GM23338 (cell line): ENCODE measurements at regions not wholly inside any gene's neighbourhood (a gene's known extent, or its start where the extent isn't known, plus 50 kb on each side); places are given as distances from the start of the nearest gene placed in this dataset.

Source experiments
- ATAC-seq: fragments of 200-7000 bp; cut with Tn5 transposase; 3 replicates; pipeline ENCODE4 v1.9.1; 2020
- DNase-seq: peaks from one replicate; pipeline ENCODE4 v3.0.0-alpha.2; 2015; ENCODE audit warnings: low spot score
- H2AFZ ChIP-seq: fragments of 200-600 bp; sonication (generic); 2 replicates; pipeline ENCODE4 v1.8.0; 2016; ENCODE audit warnings: antibody characterized with exemption, mild to moderate bottlenecking, moderate library complexity
- H3F3A ChIP-seq: fragments of 200-600 bp; sonication (generic); replicated peaks from 2 replicates; pipeline ENCODE4 v1.8.0; 2017; ENCODE audit warnings: antibody characterized with exemption, mixed run types, low read depth
- H3K27ac ChIP-seq: fragments of 200-600 bp; sonication (generic); 2 replicates; pipeline ENCODE4 v1.6.1; 2016; ENCODE audit warnings: low read depth
- H3K27me3 ChIP-seq: fragments of 200-600 bp; sonication (generic); 2 replicates; pipeline ENCODE4 v1.8.0; 2016; ENCODE audit warnings: mild to moderate bottlenecking, mixed run types, moderate library complexity; ENCODE audit not compliant: insufficient read depth
- H3K36me3 ChIP-seq: fragments of 200-600 bp; sonication (generic); 2 replicates; pipeline ENCODE4 v1.8.0; 2016; ENCODE audit warnings: mild to moderate bottlenecking; ENCODE audit not compliant: insufficient read depth
- H3K4me1 ChIP-seq: fragments of 200-600 bp; sonication (generic); 2 replicates; pipeline ENCODE4 v1.8.0; 2016; ENCODE audit warnings: mild to moderate bottlenecking, moderate library complexity; ENCODE audit not compliant: insufficient read depth
- H3K4me2 ChIP-seq: fragments of 200-600 bp; sonication (generic); 2 replicates; pipeline ENCODE4 v1.7.1; 2017; ENCODE audit warnings: mixed run types
- H3K4me3 ChIP-seq: fragments of 200-600 bp; sonication (generic); 2 replicates; pipeline ENCODE4 v1.6.1; 2016; ENCODE audit warnings: mixed run types
- H3K79me2 ChIP-seq: fragments of 200-600 bp; sonication (generic); replicated peaks from 2 replicates; pipeline ENCODE4 v1.8.0; 2017; ENCODE audit warnings: mild to moderate bottlenecking; ENCODE audit not compliant: insufficient read depth
- H3K9me2 ChIP-seq: fragments of 200-600 bp; sonication (generic); 2 replicates; pipeline ENCODE4 v1.8.0; 2017; ENCODE audit not compliant: insufficient read depth
- H4K20me1 ChIP-seq: fragments of 200-600 bp; sonication (generic); replicated peaks from 2 replicates; pipeline ENCODE4 v1.8.0; 2017; ENCODE audit warnings: mild to moderate bottlenecking; ENCODE audit not compliant: insufficient read depth
- H3K27ac Mint-ChIP-seq: 2 replicates; pipeline ENCODE4 v1.8.0; 2020; ENCODE audit warnings: inconsistent platforms, mild to moderate bottlenecking, moderate library complexity, mixed read lengths
- H3K27me3 Mint-ChIP-seq: 3 replicates; pipeline ENCODE4 v1.8.0; 2022; ENCODE audit warnings: low read depth, mild to moderate bottlenecking, moderate library complexity, mixed read lengths, inconsistent platforms; ENCODE audit not compliant: insufficient read depth, poor library complexity
- H3K36me3 Mint-ChIP-seq: 3 replicates; pipeline ENCODE4 v1.8.0; 2021; ENCODE audit warnings: low read depth, mild to moderate bottlenecking, inconsistent platforms, moderate library complexity, mixed read lengths
- H3K4me1 Mint-ChIP-seq: 3 replicates; pipeline ENCODE4 v1.8.0; 2020; ENCODE audit warnings: mild to moderate bottlenecking, inconsistent platforms, mixed read lengths
- H3K4me3 Mint-ChIP-seq: 3 replicates; pipeline ENCODE4 v1.8.0; 2021; ENCODE audit warnings: moderate library complexity, mild to moderate bottlenecking, inconsistent platforms, mixed read lengths
- H3K9me3 Mint-ChIP-seq: 3 replicates; pipeline ENCODE4 v1.8.0; 2020; ENCODE audit warnings: moderate library complexity, mild to moderate bottlenecking, inconsistent platforms, mixed read lengths
- EZH2 ChIP-seq: fragments of 200-600 bp; sonication (generic); IDR thresholded peaks from one replicate; pipeline ENCODE4 v1.8.0; 2017; ENCODE audit warnings: antibody characterized with exemption, mild to moderate bottlenecking, low read depth; ENCODE audit not compliant: unreplicated experiment
- NANOG ChIP-seq: IDR thresholded peaks from 2 replicates; pipeline ENCODE4 v1.6.1; 2016; ENCODE audit warnings: antibody characterized with exemption, borderline replicate concordance
- REST ChIP-seq: IDR thresholded peaks from one replicate; pipeline ENCODE4 v1.6.1; 2018; ENCODE audit warnings: antibody characterized with exemption; ENCODE audit not compliant: unreplicated experiment
- ZNF331 ChIP-seq: fragments of 250-450 bp; sonication (Bioruptor Pico); IDR thresholded peaks from 2 replicates; pipeline ENCODE4 v1.5.0; 2020; ENCODE audit warnings: low read depth, mild to moderate bottlenecking, moderate library complexity

GRCh38 chr2:23250371-23250770 is 134.6 kb upstream of the KLHL29 start:
- Mint-ChIP-seq H3K27me3 (no peaks in the 10 kb centered on the region), H3K27ac (no peak overlapping the region), H3K4me1 (no peaks in the 10 kb centered on the region), H3K4me3 (no peak overlapping the region), H3K9me3 (no peaks in the 10 kb centered on the region), H3K36me3 (no peaks in the 10 kb centered on the region)
- Histone ChIP-seq H3K4me3 (no peak overlapping the region), H3K4me1 (no peaks in the 10 kb centered on the region), H3K9me2 (peaks cover 6% of the 10 kb centered on the region; the same call in 1 of the 2 replicates), H4K20me1 (no peaks in the 10 kb centered on the region), H2AFZ (no peak overlapping the region), H3F3A (no peaks in the 10 kb centered on the region), H3K27ac (no peak overlapping the region), H3K4me2 (no peak overlapping the region), H3K27me3 (no peaks in the 10 kb centered on the region), H3K36me3 (no peaks in the 10 kb centered on the region), H3K79me2 (no peaks in the 10 kb centered on the region)
- ATAC-seq (no peak), DNase-seq (no peak)
- no peak for TF ChIP-seq EZH2

GRCh38 chr2:23256643-23257042 is 128.3 kb upstream of the KLHL29 start:
- Histone ChIP-seq H3F3A (no peaks in the 10 kb centered on the region), H3K4me3 (no peak overlapping the region), H4K20me1 (no peaks in the 10 kb centered on the region), H3K4me2 (no peak overlapping the region), H3K27ac (no peak overlapping the region), H3K9me2 (no peaks in the 10 kb centered on the region), H3K27me3 (no peaks in the 10 kb centered on the region), H2AFZ (no peak overlapping the region), H3K4me1 (no peaks in the 10 kb centered on the region), H3K79me2 (no peaks in the 10 kb centered on the region), H3K36me3 (no peaks in the 10 kb centered on the region)
- Mint-ChIP-seq H3K36me3 (no peaks in the 10 kb centered on the region), H3K27me3 (no peaks in the 10 kb centered on the region), H3K9me3 (no peaks in the 10 kb centered on the region), H3K4me1 (no peaks in the 10 kb centered on the region), H3K27ac (no peak overlapping the region), H3K4me3 (no peak overlapping the region)
- ATAC-seq (no peak), DNase-seq (no peak)
- no peak for TF ChIP-seq ZNF331
- TF ChIP-seq REST = no peak

GRCh38 chr2:23260621-23261020 is 124.4 kb upstream of the KLHL29 start:
- no peak overlapping the region for H3K4me3 Mint-ChIP-seq
- Histone ChIP-seq H3F3A (no peaks in the 10 kb centered on the region), H3K4me2 (no peak overlapping the region), H3K27me3 (no peaks in the 10 kb centered on the region), H3K36me3 (no peaks in the 10 kb centered on the region), H3K9me2 (no peaks in the 10 kb centered on the region), H3K27ac (no peak overlapping the region), H3K79me2 (no peaks in the 10 kb centered on the region), H4K20me1 (no peaks in the 10 kb centered on the region), H3K4me1 (no peaks in the 10 kb centered on the region), H3K4me3 (no peak overlapping the region), H2AFZ (no peak overlapping the region)
- H3K27ac Mint-ChIP-seq = no peak overlapping the region
- H3K36me3 Mint-ChIP-seq = no peaks in the 10 kb centered on the region
- no peaks in the 10 kb centered on the region for H3K4me1 Mint-ChIP-seq
- no peaks in the 10 kb centered on the region for H3K27me3 Mint-ChIP-seq
- no peaks in the 10 kb centered on the region for H3K9me3 Mint-ChIP-seq
- ATAC-seq (no peak), DNase-seq (no peak)
- no peak for TF ChIP-seq NANOG
- no peak for TF ChIP-seq REST
